HepG2 (cell line): ENCODE measurements at regions not wholly inside any gene's neighbourhood (a gene's known extent, or its start where the extent isn't known, plus 50 kb on each side); places are given as distances from the start of the nearest gene placed in this dataset.

Source experiments
- ATAC-seq: fragments of 200-7000 bp; cut with Tn5 transposase; 3 replicates; pipeline ENCODE4 v1.9.1; 2020; ENCODE audit warnings: mild to moderate bottlenecking, moderate library complexity
- BruUV-seq: library from RNA; stranded (reverse); fragments of 400-500 nt; replicated peaks from 2 replicates; lab custom pipeline; 2021; lab: Mats Ljungman, UMichigan
- CTCF ChIA-PET: fragments of 300-600 bp; formaldehyde crosslinking; extraction: SDS; loops from one replicate; lab custom pipeline; 2021; ENCODE audit warnings: low total read pairs, inconsistent platforms, low intra/inter-chr PET ratio; lab: Yijun Ruan, JAX
- POLR2A ChIA-PET: fragments of 350-600 bp; sonication (Branson Sonifier 250); formaldehyde crosslinking; loops from one replicate; lab custom pipeline; 2020; ENCODE audit warnings: antibody characterized with exemption, inconsistent platforms; lab: Yijun Ruan, JAX
- DNase-seq: peaks from one replicate; pipeline ENCODE4 v3.0.0-alpha.2; 2015; ENCODE audit warnings: low spot score
- FAIRE-seq: peaks from 3 replicates; lab custom pipeline; 2011; peaks lifted over from hg19 to GRCh38; lab: Jason Lieb, UNC
- H2AFZ ChIP-seq: one replicate; pipeline ENCODE4 v1.6.1; 2011; ENCODE audit warnings: low read length, inconsistent platforms
- H3K27ac ChIP-seq: fragments of 300-600 bp; 3 replicates; pipeline ENCODE4 v1.8.0; 2011; ENCODE audit warnings: mixed run types, mild to moderate bottlenecking, mixed read lengths, low read length, inconsistent platforms; ENCODE audit not compliant: insufficient read depth; ENCODE audit errors: extremely low read length
- H3K27me3 ChIP-seq, 2 experiments: fragments of 200-600 bp in 1 of 2; 2 replicates in 1 of 2; 3 replicates in 1 of 2; pipeline versions ENCODE4 v1.6.0 to v1.8.0; 2011; ENCODE audit warnings: low read length in 2 of 2, mild to moderate bottlenecking in 2 of 2, moderate library complexity in 2 of 2, inconsistent platforms in 1 of 2; ENCODE audit not compliant: insufficient read depth in 2 of 2, control insufficient read depth in 1 of 2
- H3K36me3 ChIP-seq, 2 experiments: fragments of 200-600 bp in 1 of 2; replicated peaks in 1 of 2; 2 replicates in 1 of 2; 3 replicates in 1 of 2; pipeline versions ENCODE4 v1.5.1 to v1.8.0; 2011; ENCODE audit warnings: low read length in 2 of 2, inconsistent platforms in 1 of 2; ENCODE audit not compliant: insufficient read depth in 2 of 2, control insufficient read depth in 1 of 2
- H3K4me1 ChIP-seq: 2 replicates; pipeline ENCODE4 v1.5.1; 2012; ENCODE audit warnings: low read length, inconsistent platforms; ENCODE audit not compliant: insufficient read depth
- H3K4me2 ChIP-seq: 2 replicates; pipeline ENCODE4 v1.6.0; 2011; ENCODE audit warnings: low read depth, low read length, inconsistent platforms
- H3K4me3 ChIP-seq, 3 experiments: fragments of 200-600 bp in 1 of 3; sonication (generic), shearing (Covaris generic) in 1 of 3; replicated peaks in 1 of 3; 2 replicates each; pipeline ENCODE4 v1.5.1; 2011 to 2016; ENCODE audit warnings: low read length in 3 of 3, inconsistent platforms in 2 of 3, low read depth in 2 of 3, mild to moderate bottlenecking in 2 of 3, control low read depth in 1 of 3, mixed read lengths in 1 of 3; ENCODE audit not compliant: insufficient read depth in 1 of 3
- H3K79me2 ChIP-seq: one replicate; pipeline ENCODE4 v1.6.1; 2011; ENCODE audit warnings: low read length, inconsistent platforms; ENCODE audit not compliant: insufficient read depth
- H3K9ac ChIP-seq: 2 replicates; pipeline ENCODE4 v1.6.0; 2011; ENCODE audit warnings: mild to moderate bottlenecking, low read depth, low read length, inconsistent platforms; ENCODE audit not compliant: insufficient read depth
- H3K9me3 ChIP-seq: 2 replicates; pipeline ENCODE4 v1.5.1; 2012; ENCODE audit warnings: mild to moderate bottlenecking, low read length
- H4K20me1 ChIP-seq: 2 replicates; pipeline ENCODE4 v1.6.0; 2011; ENCODE audit warnings: inconsistent platforms, mild to moderate bottlenecking, low read length, moderate library complexity; ENCODE audit not compliant: insufficient read depth
- RNF2 ChIP-seq: fragments of 450-650 bp; conservative IDR thresholded peaks from 2 replicates; pipeline ENCODE4 v1.6.1; 2016; ENCODE audit warnings: low read depth
- STAT5B ChIP-seq: sonication (generic); formaldehyde crosslinking; IDR thresholded peaks from 2 replicates; pipeline ENCODE4 v1.4.0; 2020; ENCODE audit warnings: missing genetic modification reagents
- XBP1 ChIP-seq: sonication (generic); formaldehyde crosslinking; IDR thresholded peaks from 2 replicates; pipeline ENCODE4 v1.5.0; 2020; ENCODE audit warnings: missing genetic modification reagents
- ZNF225 ChIP-seq: sonication (generic); formaldehyde crosslinking; IDR thresholded peaks from 2 replicates; pipeline ENCODE4 v1.4.0; 2020; ENCODE audit warnings: mild to moderate bottlenecking, missing genetic modification reagents
- ZNF720 ChIP-seq: sonication (generic); formaldehyde crosslinking; IDR thresholded peaks from 2 replicates; pipeline ENCODE4 v1.4.0; 2020; ENCODE audit warnings: missing genetic modification reagents
- WGBS: methylation state at CpG from one replicate; pipeline ENCODE4 v1.1.6; 2017; ENCODE audit warnings: low lambda C conversion rate; 5-methylcytosine and 5-hydroxymethylcytosine counted together
- in situ Hi-C: cut with HindIII; loops from 2 replicates; pipeline ENCODE4 v1.10.0; 2017; ENCODE audit warnings: low pct_unique_long_range_greater_than_20kb; ENCODE audit not compliant: extremely low pct_ligation_motif_present
- intact Hi-C: fragments of 100-400 bp; cut with micrococcal nuclease; formaldehyde crosslinking; loops from one replicate; pipeline ENCODE4 v1.10.0; 2022; ENCODE audit not compliant: unreplicated experiment
- TF ChIP-seq, protein P1 (sequence below): sonication (generic); formaldehyde crosslinking; IDR thresholded peaks from 2 replicates; pipeline ENCODE4 v1.4.0; 2020; ENCODE audit warnings: missing genetic modification reagents, borderline replicate concordance

GRCh38 chr10:91062091-91062490 lies 141.2 kb upstream of the ANKRD1 start:
- DNase-seq (no peak), FAIRE-seq (no peak), ATAC-seq (no peak)
- Histone ChIP-seq H2AFZ (no peak overlapping the region), H3K4me2 (no peak overlapping the region), H3K27ac (no peak overlapping the region), H3K79me2 (no peaks in the 10 kb centered on the region), H4K20me1 (no peaks in the 10 kb centered on the region), H3K4me1 (no peaks in the 10 kb centered on the region), H3K4me3 (no peak overlapping the region), H3K27me3 (no peaks in the 10 kb centered on the region), H3K9ac (no peak overlapping the region), H3K9me3 (no peaks in the 10 kb centered on the region), H3K36me3 (no peaks in the 10 kb centered on the region)
- CTCF ChIA-PET, result no interaction called here
- POLR2A ChIA-PET, result no interaction called here
- WGBS, result 3% methylated on average over 3 of the region's 3 CpGs
- in situ Hi-C loops, result no loop called here
- BruUV-seq, result no TSS peak
- no peak for TF ChIP-seq ZNF720 (CRISPR knock-in tag)
- TF ChIP-seq, all 625 proteins: peak for 0
- intact Hi-C loops, result no loop called here

GRCh38 chr10:91071786-91072185 lies 148.7 kb upstream of the PCGF5 start:
- 54% methylated on average over 1 of the region's 1 CpG for WGBS
- H3K4me3 ChIP-seq, result no peak overlapping the region
- TF ChIP-seq, protein P1, sequence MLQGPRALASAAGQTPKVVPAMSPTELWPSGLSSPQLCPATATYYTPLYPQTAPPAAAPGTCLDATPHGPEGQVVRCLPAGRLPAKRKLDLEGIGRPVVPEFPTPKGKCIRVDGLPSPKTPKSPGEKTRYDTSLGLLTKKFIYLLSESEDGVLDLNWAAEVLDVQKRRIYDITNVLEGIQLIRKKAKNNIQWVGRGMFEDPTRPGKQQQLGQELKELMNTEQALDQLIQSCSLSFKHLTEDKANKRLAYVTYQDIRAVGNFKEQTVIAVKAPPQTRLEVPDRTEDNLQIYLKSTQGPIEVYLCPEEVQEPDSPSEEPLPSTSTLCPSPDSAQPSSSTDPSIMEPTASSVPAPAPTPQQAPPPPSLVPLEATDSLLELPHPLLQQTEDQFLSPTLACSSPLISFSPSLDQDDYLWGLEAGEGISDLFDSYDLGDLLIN (CRISPR knock-in tag), result no peak
- TF ChIP-seq XBP1 (CRISPR knock-in tag), result no peak
- TF ChIP-seq STAT5B (CRISPR knock-in tag), result no peak
- no peak for TF ChIP-seq RNF2
- TF ChIP-seq ZNF225 (CRISPR knock-in tag), result no peak
- ChIA-PET CTCF (no interaction called here), POLR2A (no interaction called here)
- no TSS peak for BruUV-seq
- H3K9ac ChIP-seq, result no peak overlapping the region
- no peaks in the 10 kb centered on the region for H3K4me1 ChIP-seq
- no peak overlapping the region for H3K27ac ChIP-seq
- no peak overlapping the region for H3K4me2 ChIP-seq
- no peak for DNase-seq
- H3K79me2 ChIP-seq, result no peaks in the 10 kb centered on the region
- no peaks in the 10 kb centered on the region for H4K20me1 ChIP-seq
- FAIRE-seq, result no peak
- H3K36me3 ChIP-seq, result no peaks in the 10 kb centered on the region
- intact Hi-C loops (no loop called here), in situ Hi-C loops (no loop called here)
- H3K9me3 ChIP-seq, result no peaks in the 10 kb centered on the region
- no peak overlapping the region for H2AFZ ChIP-seq
- ATAC-seq, result no peak
- peaks cover 0 to 4% of the 10 kb centered on the region in 2 experiments; a peak in 3 of 5 replicates for H3K27me3 ChIP-seq
